CD4-positive, alpha-beta T cell treated with Interleukin-4 for 4 hours (primary cell): ENCODE measurements at regions not wholly inside any gene's neighbourhood (a gene's known extent, or its start where the extent isn't known, plus 50 kb on each side); places are given as distances from the start of the nearest gene placed in this dataset.

ENCODE experiments used
- DNase-seq: peaks from one replicate; pipeline ENCODE4 v3.0.0-alpha.2; 2020

DNA sequence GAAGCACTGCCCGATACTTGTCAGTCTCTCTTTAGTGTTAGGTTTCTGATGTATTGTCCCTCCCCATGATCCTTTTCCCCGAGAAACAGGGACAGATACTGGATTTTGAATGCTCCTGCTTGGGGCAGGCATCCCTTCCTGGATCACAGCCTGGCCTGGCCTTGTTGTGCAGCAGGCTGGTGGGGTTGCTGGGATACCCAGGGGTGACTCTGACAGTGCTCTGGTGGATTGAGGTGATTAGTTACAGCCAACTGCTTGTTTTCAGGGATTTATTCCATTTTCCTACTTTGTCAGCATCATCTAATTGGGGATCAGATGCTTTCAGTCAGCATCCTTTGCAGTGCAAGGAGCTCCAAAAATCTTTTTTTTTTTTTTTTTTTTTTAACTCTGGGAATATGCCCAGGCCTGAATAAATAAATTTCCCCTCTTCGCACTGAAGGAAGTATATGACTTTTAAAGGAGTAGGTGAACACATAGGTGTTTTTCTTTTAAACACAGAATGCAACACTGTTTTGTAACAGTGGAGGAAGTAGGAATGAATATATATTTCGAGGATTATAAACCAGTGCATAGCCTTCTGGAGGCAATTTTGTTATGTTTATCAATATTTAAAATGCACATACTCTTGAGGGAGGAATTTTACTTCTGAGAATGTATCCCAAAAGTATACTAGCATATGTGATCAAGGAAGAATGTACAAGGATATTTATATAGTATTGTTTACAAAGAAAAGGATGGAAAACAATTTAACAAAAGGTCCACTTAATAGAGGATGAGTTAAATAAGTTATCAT, 127.3 kb upstream of the ELL2 start:
- DNase-seq: no peak

DNA sequence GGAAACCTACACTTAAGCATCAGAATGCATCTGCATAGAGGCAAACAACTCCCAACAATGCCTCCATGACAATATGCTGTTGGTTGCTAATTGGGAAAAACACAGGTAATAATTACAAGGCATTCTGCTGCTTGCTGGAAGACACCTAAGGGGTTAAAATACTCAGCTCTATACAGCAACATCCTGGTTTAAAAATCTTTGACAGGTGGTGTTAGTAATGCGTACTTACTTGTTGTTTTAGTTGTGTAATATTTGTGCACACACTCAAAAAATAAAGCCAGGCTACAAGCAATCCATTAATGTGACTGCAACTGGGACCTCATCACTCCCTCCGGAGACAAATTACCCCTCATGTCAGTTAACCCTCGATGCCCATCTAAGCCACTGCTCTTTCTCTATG, 126.3 kb upstream of the ELL2 start:
- DNase-seq: no peak

DNA sequence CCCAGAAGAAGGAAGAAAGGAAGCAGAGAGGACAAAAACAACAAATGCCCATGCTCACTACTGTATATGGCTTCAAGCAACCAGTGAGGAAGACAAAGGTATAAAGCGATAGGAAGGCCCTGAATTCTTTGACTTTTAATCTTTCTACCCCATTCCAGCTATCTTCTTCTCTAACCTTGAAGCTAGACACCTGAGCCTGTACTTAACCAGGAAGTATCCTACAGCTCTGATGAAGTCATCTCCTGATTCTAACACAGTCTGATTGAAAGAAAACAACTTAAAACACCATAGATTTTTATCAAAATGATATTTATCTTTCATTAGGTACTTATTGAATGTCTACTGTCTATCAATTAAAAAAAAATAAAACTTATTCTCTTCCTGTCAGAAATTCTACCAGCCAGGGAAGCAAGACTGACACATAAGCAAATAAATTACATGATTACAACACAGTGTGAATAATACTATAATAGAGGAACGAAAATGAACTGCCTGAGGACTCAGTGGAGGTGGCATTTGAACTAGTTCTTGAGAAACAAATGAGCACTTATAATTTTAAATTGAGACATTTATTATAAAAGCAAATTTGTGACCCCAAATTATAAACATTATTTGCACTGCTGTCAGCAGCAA, 123.3 kb upstream of the ELL2 start:
- no peak for DNase-seq

DNA sequence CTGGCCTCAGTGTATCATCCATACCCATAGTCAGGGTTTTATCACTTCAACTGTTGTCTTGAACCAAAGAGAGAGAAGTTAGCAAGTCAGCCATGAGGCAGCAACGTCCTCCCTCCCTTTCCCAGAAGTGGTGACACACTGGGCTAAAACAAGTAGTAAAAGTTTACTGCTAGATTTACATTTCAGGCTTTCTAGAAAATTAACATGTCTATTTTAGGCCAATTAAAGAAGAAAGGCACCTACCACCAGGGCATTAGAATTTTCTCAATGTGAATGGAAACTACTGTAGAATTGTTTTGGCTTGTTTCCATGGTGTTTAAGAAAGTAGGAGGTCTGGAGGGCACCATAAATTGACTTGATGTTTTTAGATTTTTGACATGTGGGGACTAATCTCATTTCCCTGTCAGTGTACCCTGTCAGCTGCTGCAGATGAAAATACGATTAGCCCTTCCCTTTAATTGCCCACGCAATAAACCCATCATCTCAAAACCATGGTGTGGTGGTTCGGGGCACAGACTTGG, 121.8 kb upstream of the ELL2 start:
- DNase-seq: no peak

DNA sequence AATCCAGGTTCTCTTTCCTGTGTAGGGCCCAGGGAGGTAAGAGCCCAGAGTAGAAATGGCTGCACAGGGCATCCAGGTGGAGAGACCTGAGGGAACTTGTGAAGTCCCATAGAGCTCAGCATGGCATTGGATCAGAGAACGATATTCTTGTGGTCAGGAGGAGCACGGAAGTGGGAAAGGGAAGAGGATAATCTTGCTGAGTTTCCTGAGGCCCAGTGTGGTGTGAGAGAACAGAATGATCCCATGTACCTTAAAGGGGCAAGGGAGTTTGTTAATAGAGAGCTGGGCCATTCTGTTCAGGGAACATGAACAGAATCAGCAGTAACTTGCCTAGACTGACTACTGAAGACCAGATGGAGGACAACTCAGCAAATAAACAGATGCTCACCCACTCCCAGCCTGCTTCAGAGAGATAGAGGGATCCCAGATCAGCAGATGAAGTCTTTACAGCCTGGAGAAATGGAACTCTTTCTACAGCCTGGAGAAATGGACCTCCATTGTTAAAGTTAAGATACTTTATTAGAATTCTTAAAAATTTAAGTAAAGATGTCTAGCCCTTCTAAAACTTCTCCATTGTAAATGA, 119.7 kb upstream of the ELL2 start:
- no peak for DNase-seq

DNA sequence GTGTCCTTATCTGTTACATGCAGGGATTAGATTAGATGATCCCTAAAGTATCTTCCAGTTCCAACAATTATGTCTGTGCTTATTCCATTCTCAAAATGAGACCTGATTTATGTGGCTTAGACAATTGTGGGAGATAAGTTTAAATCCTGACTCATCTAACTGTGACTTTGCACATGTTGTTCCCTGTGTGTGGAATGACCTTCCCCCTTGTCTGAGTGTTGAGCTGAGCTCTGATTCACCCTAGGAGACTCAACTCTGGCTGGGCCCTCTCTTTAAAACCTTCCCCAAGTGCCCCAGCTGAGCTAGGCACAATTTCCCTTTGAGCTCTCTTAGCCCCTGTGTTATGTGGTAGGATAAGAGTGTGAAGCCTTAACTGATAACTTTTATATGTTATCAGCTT, 118.9 kb upstream of the ELL2 start:
- no peak for DNase-seq

DNA sequence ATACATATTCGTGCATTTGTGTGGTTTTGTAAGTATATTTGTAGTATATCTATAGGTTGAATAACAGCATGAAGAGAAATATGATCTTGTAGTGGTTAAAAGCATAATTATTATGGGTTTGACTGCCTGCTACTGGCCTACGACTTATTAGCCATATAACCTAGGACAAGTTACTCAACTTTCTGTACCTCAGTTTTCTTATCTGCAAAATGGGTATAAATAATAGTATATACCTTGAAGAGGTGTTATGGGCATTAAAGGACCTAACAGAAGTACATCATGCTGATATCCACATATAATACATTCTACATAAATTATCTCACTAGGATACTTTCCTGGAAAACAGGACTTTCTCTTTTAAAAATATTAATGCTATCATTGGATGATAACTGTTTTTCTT, 118.3 kb upstream of the ELL2 start:
- no peak for DNase-seq

DNA sequence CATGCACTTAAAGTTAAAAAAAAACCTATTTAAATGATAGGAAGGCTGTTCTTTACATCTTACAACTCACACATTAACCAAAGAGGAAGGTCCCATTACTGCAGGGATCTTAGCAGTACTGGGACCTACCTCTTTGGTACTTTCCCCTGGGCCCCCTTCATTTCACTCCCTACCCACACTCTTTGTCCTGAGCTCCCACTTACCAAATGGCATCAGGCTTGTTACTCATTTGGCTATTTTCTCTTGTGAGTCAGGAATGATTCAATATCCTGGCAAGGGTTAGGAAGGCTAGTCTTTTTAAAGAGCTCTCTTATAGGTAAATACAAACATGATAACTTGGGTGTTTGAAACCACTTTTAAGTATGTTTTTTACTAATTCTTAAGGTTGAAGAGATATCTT, 117.4 kb upstream of the ELL2 start:
- DNase-seq: no peak

DNA sequence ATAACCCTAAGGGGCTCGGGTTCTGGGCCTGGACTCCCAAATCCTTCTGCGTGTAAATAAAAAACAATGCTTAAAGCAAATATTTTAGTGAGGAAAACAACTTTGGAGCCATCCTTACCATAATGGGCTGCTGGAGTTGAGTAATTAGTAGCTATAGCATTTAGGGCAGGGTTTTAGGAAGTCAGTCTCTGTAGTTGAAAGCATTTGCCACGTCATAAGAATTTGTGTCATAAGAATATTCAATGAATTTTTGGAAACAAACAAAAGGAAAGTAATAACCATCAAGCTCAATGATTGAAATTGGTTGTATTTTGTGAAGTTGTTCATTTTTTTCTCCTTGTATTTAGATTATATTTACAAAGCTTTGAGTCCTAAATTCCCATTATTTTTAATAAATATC, 114.8 kb upstream of the ELL2 start:
- DNase-seq: no peak

DNA sequence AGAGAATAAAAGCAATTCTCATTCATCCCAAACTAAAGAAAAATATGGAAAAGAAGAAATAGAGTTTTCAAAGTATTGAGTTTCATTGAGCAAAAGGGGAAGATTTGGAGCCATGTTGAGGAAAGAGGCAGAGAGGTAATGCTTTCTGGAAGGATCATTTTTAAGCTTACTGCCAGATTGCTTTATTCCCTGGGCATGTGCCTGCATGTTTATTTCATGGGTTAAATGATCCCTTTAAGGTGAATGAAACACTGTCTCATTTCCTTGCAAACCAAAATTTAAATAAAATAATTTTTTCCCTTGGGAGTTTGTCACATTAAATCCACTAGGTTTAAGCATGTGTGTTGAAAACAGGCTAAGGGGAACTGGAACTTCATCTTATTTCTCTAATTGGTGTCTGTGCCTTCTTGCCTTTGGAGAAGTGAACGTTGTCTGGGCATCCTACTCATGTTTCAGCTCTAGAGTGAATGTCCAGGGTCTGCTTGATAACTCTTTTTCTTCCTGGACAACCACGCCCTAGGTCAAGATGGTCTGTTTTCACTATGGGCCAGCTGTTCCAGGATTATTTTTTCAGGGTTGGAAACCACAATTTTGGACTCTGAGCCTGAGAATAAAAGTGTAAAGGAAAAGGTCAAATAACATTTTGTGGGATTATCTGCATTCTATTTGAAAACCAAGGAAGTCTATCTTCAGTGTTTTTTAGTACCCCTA, 114.1 kb upstream of the ELL2 start:
- DNase-seq: no peak

DNA sequence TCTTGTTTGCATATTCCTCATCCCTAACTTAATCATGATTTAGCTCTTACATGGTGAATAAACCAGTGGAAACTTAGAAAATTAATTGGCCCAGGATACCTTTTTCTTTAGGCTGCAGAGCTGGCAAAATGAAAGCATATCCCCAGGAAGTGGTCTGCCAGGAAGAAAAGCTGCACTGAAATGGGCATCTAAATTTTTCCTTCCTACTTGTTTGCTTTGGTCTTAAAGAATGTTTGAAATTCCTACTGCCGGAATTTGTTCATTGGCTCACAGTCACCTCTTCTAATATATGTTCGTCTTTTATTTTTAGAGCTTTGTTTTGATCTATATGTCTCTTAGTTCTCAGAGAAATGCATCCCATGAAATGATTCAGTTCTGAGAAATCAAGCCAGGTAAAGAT, 113.2 kb upstream of the ELL2 start:
- DNase-seq: no peak

DNA sequence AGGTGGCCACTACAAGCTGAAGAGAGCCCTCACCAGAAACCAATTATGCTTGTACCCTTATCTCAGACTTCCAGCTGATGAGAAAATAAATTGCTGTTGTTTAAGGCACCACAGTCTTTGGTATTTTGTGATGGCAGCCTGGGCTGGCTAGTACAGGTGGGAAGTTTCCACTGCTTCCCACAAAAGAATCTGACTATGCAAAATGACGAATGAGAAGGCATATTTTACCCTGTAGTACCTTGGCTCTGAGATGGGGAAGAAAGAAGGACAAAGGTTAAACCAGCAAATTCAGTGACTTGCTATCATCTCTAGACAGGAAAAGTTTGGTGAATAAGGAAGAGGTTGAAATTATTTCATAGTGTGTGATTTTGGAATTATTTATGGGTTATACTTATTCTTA, 112.8 kb upstream of the ELL2 start:
- DNase-seq: no peak

DNA sequence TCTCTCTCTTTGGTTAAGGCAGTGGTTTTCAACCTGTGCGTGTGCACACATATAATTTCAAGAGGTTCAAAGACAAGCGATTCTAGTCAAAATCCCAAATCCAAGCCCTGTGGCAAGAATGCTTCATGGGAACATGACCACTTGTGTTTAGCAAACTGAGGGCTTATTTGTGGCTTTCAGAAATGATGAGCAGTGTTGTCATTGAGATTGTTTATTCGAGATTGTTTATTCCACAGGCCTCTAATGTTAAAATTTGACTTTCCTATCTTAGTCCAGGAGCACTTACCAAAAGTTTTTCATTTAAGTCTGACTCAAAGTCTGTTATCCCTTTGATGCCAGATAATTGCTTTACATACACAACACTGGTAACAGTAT, 111.1 kb upstream of the ELL2 start:
- DNase-seq: no peak

DNA sequence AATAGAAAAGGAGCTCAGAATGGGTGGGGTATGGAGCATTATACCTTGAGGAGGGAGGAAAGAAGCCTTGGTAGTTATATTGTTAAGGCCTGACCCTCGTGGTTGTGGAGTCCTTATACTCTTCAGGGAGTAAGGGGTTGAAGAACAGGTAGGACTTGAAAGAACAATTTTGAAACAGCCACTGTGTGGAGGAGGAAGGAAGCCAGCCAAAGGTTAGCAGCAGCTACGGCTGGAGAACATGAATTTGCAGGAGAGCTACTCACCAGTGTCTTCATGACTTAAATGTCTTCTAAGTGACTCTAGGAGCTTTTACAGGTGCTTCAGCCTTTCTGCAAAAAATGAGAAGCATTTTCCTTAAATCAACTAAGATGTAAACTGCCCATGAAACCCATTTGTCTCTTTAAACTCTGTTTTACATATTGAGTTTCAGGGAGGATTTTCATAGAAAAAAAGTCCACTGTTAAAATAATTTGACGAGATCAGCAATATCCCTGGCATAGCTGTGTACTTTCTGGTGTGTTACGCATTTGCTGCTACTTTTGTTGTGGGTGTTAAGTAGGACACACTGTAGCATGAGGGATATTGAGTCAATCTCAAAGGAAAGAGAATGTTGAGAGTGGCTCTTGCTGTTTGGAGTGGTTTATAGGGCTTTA, 110.6 kb upstream of the ELL2 start:
- DNase-seq: no peak

DNA sequence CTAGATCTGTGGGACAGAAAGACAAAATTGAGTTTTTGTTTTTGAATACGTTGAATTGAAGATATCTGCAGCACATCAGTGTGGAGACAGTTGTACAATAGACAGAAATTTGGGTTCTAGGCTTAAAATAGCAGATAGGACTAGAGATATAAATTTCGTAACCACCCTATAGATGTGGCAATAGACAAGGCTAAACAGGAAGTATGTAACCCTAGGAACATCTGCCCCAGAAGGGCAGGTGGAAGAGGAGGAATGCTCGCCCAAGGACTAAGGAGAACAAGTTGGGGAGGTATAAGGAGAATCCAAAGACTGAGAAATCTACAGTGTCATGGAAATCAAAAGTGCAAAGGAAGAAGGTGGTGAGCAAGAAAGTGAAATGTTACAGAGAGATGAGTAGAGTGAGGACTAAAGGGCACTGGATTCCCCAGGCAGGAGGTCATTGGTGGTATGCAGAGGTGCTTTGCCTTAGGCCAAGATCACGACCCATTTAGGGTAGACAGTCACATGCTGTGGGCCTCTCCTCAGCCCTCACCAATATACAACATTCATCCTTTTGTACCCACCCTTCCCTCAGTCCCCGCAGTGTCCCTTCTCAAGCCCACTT, 109.1 kb upstream of the ELL2 start:
- no peak for DNase-seq

DNA sequence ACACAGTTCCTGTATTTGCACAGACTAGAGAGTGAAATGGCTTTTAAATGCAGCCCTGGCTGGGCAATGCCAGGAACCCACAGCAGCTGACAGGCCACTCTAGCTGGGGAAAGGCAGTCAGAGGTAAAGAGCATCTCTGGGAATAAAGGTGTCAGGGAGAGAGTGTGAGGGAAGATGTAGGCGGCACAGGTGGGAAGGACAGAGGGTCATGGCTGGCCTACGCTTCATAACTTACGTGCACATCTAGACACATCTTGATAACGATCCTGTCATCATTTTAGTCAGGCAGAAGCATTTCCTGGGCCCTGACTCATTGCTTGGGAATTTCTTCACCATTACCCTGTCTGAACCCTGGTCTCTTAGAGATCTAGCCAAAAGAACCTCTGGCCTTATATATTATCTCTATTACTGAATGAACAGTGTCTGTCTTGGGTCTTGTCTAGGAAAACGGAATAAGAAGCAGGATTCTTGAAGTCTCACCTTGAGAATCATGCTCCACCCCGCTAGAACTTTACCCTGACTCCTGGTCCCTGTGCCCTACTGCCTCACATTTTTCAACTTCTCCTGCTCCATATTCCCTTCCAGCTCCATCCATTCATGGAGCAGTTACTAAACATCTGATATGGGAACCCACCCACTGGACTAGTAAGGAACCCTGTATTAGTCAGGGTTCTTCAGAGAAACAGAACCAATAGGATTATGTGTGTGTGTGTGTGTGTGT, 106.4 kb upstream of the ELL2 start:
- DNase-seq: no peak

DNA sequence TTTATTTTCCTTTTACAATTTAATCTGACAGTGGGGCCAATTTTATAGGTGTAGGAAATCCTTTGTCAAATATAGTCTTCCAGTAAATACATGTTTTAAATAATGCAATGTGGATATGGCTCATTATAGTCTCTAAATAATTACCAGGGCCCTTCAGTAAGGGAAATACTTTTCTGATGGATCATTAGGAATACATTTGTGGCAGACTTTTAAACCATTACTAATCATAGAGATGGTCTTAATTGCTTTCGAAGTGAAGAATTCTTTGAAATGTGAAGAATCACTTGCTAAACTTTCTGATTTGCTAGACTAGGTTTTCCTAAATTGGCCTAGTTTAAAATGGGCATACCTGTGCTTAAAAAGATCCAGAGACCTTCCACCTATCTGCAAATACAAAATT, 105.6 kb upstream of the ELL2 start:
- no peak for DNase-seq

DNA sequence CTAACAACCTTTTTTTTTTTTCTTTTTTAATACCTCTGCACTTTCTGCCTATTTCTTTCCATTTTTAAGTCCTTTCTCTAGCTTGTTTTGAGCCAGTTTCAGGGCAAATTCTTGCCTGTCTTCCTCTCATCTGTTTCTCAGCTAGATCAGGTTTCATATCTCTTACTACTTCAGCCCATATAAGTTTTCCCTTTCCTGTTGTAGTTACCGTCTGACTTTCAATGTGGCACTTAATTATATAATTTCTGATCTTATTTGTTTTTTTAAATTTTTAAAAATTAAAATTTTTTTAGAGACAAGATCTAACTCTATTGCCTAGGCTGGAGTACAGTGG, 104.7 kb upstream of the ELL2 start:
- DNase-seq: no peak

DNA sequence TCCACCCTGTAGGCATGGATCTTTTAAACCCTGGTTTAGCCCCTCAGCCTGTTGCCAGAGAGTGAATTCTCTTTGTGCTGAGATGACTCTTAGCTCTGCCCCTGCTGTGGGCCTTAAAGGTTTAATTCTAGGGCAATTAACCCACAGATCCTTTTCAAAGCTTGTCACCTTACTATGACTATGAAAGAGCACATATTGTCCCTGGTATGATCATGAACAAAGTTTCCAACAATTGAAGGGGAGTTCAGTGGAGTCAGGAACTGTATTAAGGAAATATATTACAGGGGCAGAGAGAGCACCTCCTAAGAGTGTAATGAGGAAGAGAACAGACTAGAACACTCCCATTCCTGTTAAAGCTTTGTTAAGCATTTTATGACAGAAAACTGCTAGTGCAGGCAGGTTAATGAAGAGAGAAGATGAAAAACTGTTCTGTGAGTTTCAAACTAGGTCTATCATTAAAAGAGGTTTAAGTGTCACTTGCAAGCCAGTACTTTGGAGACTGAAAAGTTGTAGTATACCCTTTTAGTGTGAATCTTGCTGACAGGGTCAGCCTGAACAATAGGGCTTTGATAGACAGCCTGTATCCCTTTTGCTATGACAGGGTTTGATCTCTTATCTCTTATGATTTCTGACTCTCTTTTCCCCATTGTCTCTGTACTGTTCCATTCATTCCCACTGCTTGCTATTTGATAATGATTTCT, 104.2 kb upstream of the ELL2 start:
- no peak for DNase-seq

DNA sequence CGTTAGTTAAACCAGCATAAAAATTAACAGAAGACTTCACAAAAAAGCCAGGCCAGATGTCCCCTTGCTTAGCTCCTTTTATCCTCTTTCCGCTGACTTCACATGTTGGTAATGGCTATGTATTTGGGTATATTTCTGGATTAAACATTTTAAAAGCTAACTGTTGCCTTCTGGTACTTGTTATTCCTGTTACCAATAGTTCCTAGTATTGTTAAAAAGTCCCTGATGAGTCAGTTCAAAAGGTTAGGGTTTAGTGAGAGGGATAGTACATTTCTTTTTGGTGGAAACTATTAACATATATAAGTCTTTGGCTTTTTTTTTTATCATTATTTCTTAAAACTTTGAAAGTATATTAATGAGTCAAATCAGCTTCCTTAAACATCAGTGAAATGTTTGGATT, 103.2 kb upstream of the ELL2 start:
- DNase-seq: no peak

DNA sequence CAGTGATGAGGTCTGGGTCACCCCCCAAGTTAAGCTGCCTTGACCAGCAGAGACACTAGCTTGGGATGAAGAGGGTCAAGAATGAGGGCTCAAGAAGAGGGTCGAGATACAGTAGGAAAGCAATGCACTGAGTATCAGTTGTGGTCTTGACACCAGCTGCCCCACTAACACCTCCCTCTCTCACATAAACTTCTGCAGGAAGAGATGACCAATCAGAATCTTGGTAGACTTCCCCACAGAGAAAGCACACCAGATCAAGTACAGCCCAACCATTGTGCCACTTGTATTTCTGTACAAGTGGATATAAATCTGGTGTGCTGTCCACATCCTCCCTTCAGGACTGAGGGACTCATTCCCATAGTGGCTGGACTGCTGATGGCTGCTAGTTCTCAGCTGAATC, 101.2 kb upstream of the ELL2 start:
- DNase-seq: no peak

DNA sequence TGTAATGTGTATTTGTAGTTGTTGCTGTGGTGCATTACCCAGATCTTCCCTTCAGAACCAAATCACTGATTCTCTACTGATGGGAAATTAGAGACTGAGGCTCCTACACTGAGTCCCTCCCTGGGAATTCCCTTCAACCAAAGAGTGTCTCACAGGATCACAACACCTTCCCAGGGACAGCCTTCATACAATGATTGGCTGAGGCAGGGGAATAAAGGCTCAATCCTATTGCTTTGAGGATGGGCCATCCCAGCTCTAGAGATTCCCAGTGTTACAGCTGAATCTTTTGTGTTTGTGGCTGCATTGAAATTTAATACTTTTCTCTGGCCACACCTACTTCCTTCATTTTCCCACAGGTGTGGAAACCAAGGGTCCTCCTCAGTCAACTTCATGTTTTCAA, 96.4 kb upstream of the ELL2 start:
- no peak for DNase-seq
